H9 (cell line): ENCODE measurements at regions not wholly inside any gene's neighbourhood (a gene's known extent, or its start where the extent isn't known, plus 50 kb on each side); places are given as distances from the start of the nearest gene placed in this dataset.

Experiments
- DNase-seq: peaks from one replicate; pipeline ENCODE4 v3.0.0-alpha.2; 2017
- H2AFZ ChIP-seq: one replicate; pipeline ENCODE4 v1.6.1; 2013; ENCODE audit warnings: mild to moderate bottlenecking, low read length, control low read depth, moderate library complexity
- H2AK5ac ChIP-seq: 2 replicates; pipeline ENCODE4 v1.6.1; 2013; ENCODE audit warnings: low read length, control low read depth, mixed read lengths; ENCODE audit not compliant: insufficient read length
- H2BK120ac ChIP-seq: one replicate; pipeline ENCODE4 v1.6.1; 2013; ENCODE audit warnings: low read depth, mild to moderate bottlenecking, low read length, control low read depth, inconsistent platforms; ENCODE audit not compliant: poor library complexity, severe bottlenecking
- H2BK12ac ChIP-seq: 2 replicates; pipeline ENCODE4 v1.6.1; 2013; ENCODE audit warnings: low read length, control low read depth, mixed read lengths, low read depth; ENCODE audit not compliant: insufficient read length
- H2BK15ac ChIP-seq: 2 replicates; pipeline ENCODE4 v1.6.1; 2013; ENCODE audit warnings: low read depth, low read length, control low read depth
- H2BK20ac ChIP-seq: one replicate; pipeline ENCODE4 v1.6.1; 2013; ENCODE audit warnings: low read depth, mild to moderate bottlenecking, low read length, control low read depth, inconsistent platforms; ENCODE audit not compliant: poor library complexity, severe bottlenecking
- H2BK5ac ChIP-seq: 2 replicates; pipeline ENCODE4 v1.6.1; 2013; ENCODE audit warnings: low read length, control low read depth, mixed read lengths; ENCODE audit not compliant: insufficient read length
- H3K14ac ChIP-seq: 2 replicates; pipeline ENCODE4 v1.6.1; 2013; ENCODE audit warnings: low read length, control low read depth; ENCODE audit not compliant: insufficient read depth
- H3K18ac ChIP-seq: 2 replicates; pipeline ENCODE4 v1.6.1; 2013; ENCODE audit warnings: low read depth, mild to moderate bottlenecking, mixed read lengths, low read length, control low read depth; ENCODE audit not compliant: insufficient read length
- H3K23ac ChIP-seq: 2 replicates; pipeline ENCODE4 v1.6.1; 2013; ENCODE audit warnings: low read length, control low read depth, mixed read lengths, low read depth; ENCODE audit not compliant: insufficient read length
- H3K23me2 ChIP-seq: 2 replicates; pipeline ENCODE4 v1.6.1; 2013; ENCODE audit warnings: low read depth, mild to moderate bottlenecking, mixed read lengths, low read length, control low read depth; ENCODE audit not compliant: insufficient read length, poor library complexity, severe bottlenecking
- H3K27ac ChIP-seq: 2 replicates; pipeline ENCODE4 v1.5.1; 2013; ENCODE audit warnings: low read length, control low read depth, mixed read lengths, low read depth; ENCODE audit not compliant: insufficient read length
- H3K27me3 ChIP-seq: 2 replicates; pipeline ENCODE4 v1.6.1; 2013; ENCODE audit warnings: low read length, control low read depth, inconsistent platforms; ENCODE audit not compliant: insufficient read depth
- H3K4ac ChIP-seq: 2 replicates; pipeline ENCODE4 v1.6.1; 2013; ENCODE audit warnings: low read depth, mild to moderate bottlenecking, control low read depth, inconsistent platforms, low read length, moderate library complexity
- H3K4me1 ChIP-seq: 2 replicates; pipeline ENCODE4 v1.6.1; 2013; ENCODE audit warnings: low read length, control low read depth, inconsistent platforms; ENCODE audit not compliant: insufficient read depth
- H3K4me2 ChIP-seq: 2 replicates; pipeline ENCODE4 v1.6.1; 2013; ENCODE audit warnings: low read length, control low read depth, mixed read lengths; ENCODE audit not compliant: insufficient read length, insufficient read depth
- H3K56ac ChIP-seq: 2 replicates; pipeline ENCODE4 v1.6.1; 2013; ENCODE audit warnings: low read depth, mild to moderate bottlenecking, mixed read lengths, low read length, control low read depth; ENCODE audit not compliant: insufficient read length
- H3K79me1 ChIP-seq: 2 replicates; pipeline ENCODE4 v1.6.1; 2013; ENCODE audit warnings: low read depth, mild to moderate bottlenecking, moderate library complexity, low read length, control low read depth, inconsistent platforms; ENCODE audit not compliant: insufficient read depth, poor library complexity, severe bottlenecking
- H3K79me2 ChIP-seq: 2 replicates; pipeline ENCODE4 v1.6.1; 2013; ENCODE audit warnings: low read length, control low read depth, inconsistent platforms; ENCODE audit not compliant: insufficient read depth
- H3K9ac ChIP-seq: 2 replicates; pipeline ENCODE4 v1.6.1; 2013; ENCODE audit warnings: low read length, control low read depth, mixed read lengths; ENCODE audit not compliant: insufficient read length; ENCODE audit errors: extremely low read depth
- H3K9me3 ChIP-seq: one replicate; pipeline ENCODE4 v1.6.1; 2013; ENCODE audit warnings: low read depth, low read length, inconsistent platforms; ENCODE audit not compliant: control insufficient read depth
- H3T11ph ChIP-seq: one replicate; pipeline ENCODE4 v1.6.1; 2013; ENCODE audit warnings: mild to moderate bottlenecking, low read length, control low read depth, inconsistent platforms
- H4K20me1 ChIP-seq: one replicate; pipeline ENCODE4 v1.6.1; 2013; ENCODE audit not compliant: control insufficient read depth, insufficient read length, insufficient read depth
- H4K5ac ChIP-seq: 2 replicates; pipeline ENCODE4 v1.6.1; 2013; ENCODE audit warnings: low read depth, mild to moderate bottlenecking, mixed read lengths, low read length, control low read depth; ENCODE audit not compliant: insufficient read length
- H4K8ac ChIP-seq: replicated peaks from 2 replicates; pipeline ENCODE4 v1.6.1; 2013; ENCODE audit warnings: low read length, control low read depth, mixed read lengths, low read depth; ENCODE audit not compliant: insufficient read length
- H4K91ac ChIP-seq: 2 replicates; pipeline ENCODE4 v1.6.1; 2013; ENCODE audit warnings: low read depth, mild to moderate bottlenecking, moderate library complexity, mixed read lengths, low read length, control low read depth; ENCODE audit not compliant: insufficient read length
- H3K27ac Mint-ChIP-seq, 3 experiments: 2 replicates in 2 of 3; 3 replicates in 1 of 3; pipeline ENCODE4 v1.8.0; 2020 to 2021; ENCODE audit warnings: mixed read lengths in 3 of 3, mild to moderate bottlenecking in 1 of 3, moderate library complexity in 1 of 3
- H3K27me3 Mint-ChIP-seq: 2 replicates; pipeline ENCODE4 v1.8.0; 2021; ENCODE audit warnings: low read depth, mild to moderate bottlenecking, moderate library complexity, mixed read lengths
- H3K36me3 Mint-ChIP-seq, 3 experiments: 2 replicates in 2 of 3; 3 replicates in 1 of 3; pipeline ENCODE4 v1.8.0; 2020 to 2021; ENCODE audit warnings: low read depth in 3 of 3, mixed read lengths in 3 of 3; ENCODE audit not compliant: insufficient read depth in 1 of 3
- H3K4me1 Mint-ChIP-seq, 2 experiments: 2 replicates each; pipeline ENCODE4 v1.8.0; 2020; ENCODE audit warnings: mixed read lengths in 2 of 2
- H3K4me3 Mint-ChIP-seq, 2 experiments: 2 replicates in 1 of 2; 3 replicates in 1 of 2; pipeline ENCODE4 v1.8.0; 2020 to 2021; ENCODE audit warnings: mild to moderate bottlenecking in 2 of 2, mixed read lengths in 2 of 2, moderate library complexity in 1 of 2
- H3K9me3 Mint-ChIP-seq, 2 experiments: 2 replicates in 1 of 2; 3 replicates in 1 of 2; pipeline ENCODE4 v1.8.0; 2020; ENCODE audit warnings: mild to moderate bottlenecking in 2 of 2, mixed read lengths in 2 of 2, moderate library complexity in 1 of 2
- CTCF ChIP-seq: fragments of 200-600 bp; sonication (generic); conservative IDR thresholded peaks from 3 replicates; pipeline ENCODE4 v1.8.0; 2021; ENCODE audit warnings: antibody characterized with exemption, mild to moderate bottlenecking
- WGBS: extraction: QIAGEN DNeasy Blood & Tissue Kit; methylation state at CpG from one replicate; pipeline ENCODE4 v1.1.7; 2013; ENCODE audit warnings: missing lambda C conversion rate, low lambda C conversion rate, mixed read lengths; ENCODE audit not compliant: insufficient read length; ENCODE audit errors: extremely low coverage; 5-methylcytosine and 5-hydroxymethylcytosine counted together

- Histone ChIP-seq H3K23me2 (no peaks in the 10 kb centered on the region), H3K4ac (no peak overlapping the region), H4K5ac (no peak overlapping the region), H2BK15ac (no peak overlapping the region), H3K79me2 (no peaks in the 10 kb centered on the region), H3K27me3 (no peaks in the 10 kb centered on the region), H3K9ac (no peak overlapping the region), H2BK20ac (no peak overlapping the region), H3K23ac (no peak overlapping the region), H3K4me2 (no peak overlapping the region), H3K4me1 (no peaks in the 10 kb centered on the region), H3K9me3 (no peaks in the 10 kb centered on the region), H4K20me1 (no peaks in the 10 kb centered on the region), H3K14ac (no peak overlapping the region), H2AFZ (no peak overlapping the region), H3T11ph (no peak overlapping the region), H2AK5ac (no peak overlapping the region), H2BK5ac (no peak overlapping the region), H3K18ac (no peak overlapping the region), H3K27ac (no peak overlapping the region), H3K56ac (no peak overlapping the region), H3K79me1 (no peaks in the 10 kb centered on the region), H4K91ac (no peak overlapping the region), H2BK12ac (no peak overlapping the region), H2BK120ac (no peak overlapping the region), H4K8ac (no peak overlapping the region)
- peaks cover 0 to 5% of the 10 kb centered on the region in 2 experiments; a peak in 2 of 4 replicates for H3K4me1 Mint-ChIP-seq
- H3K9me3 Mint-ChIP-seq: no peaks in the 10 kb centered on the region
- H3K27me3 Mint-ChIP-seq: no peaks in the 10 kb centered on the region
- no peak overlapping the region for H3K4me3 Mint-ChIP-seq
- WGBS: no CpG with 5 or more reads among the region's 3 CpGs
- no peak for TF ChIP-seq CTCF
- no peak for DNase-seq
- H3K27ac Mint-ChIP-seq: no peak overlapping the region
- no peaks in the 10 kb centered on the region for H3K36me3 Mint-ChIP-seq
Observed at GRCh38 chr4:67106861-67107460, 438.3 kb downstream of the CENPC start.
